HepG2 (cell line): ENCODE measurements at regions not wholly inside any gene's neighbourhood (a gene's known extent, or its start where the extent isn't known, plus 50 kb on each side); places are given as distances from the start of the nearest gene placed in this dataset.

Experiments
- ATAC-seq: fragments of 200-7000 bp; cut with Tn5 transposase; 3 replicates; pipeline ENCODE4 v1.9.1; 2020; ENCODE audit warnings: mild to moderate bottlenecking, moderate library complexity
- BruUV-seq: library from RNA; stranded (reverse); fragments of 400-500 nt; replicated peaks from 2 replicates; lab custom pipeline; 2021; lab: Mats Ljungman, UMichigan
- CTCF ChIA-PET: fragments of 300-600 bp; formaldehyde crosslinking; extraction: SDS; loops from one replicate; lab custom pipeline; 2021; ENCODE audit warnings: low total read pairs, inconsistent platforms, low intra/inter-chr PET ratio; lab: Yijun Ruan, JAX
- POLR2A ChIA-PET: fragments of 350-600 bp; sonication (Branson Sonifier 250); formaldehyde crosslinking; loops from one replicate; lab custom pipeline; 2020; ENCODE audit warnings: antibody characterized with exemption, inconsistent platforms; lab: Yijun Ruan, JAX
- DNase-seq: peaks from one replicate; pipeline ENCODE4 v3.0.0-alpha.2; 2015; ENCODE audit warnings: low spot score
- FAIRE-seq: peaks from 3 replicates; lab custom pipeline; 2011; peaks lifted over from hg19 to GRCh38; lab: Jason Lieb, UNC
- H2AFZ ChIP-seq: one replicate; pipeline ENCODE4 v1.6.1; 2011; ENCODE audit warnings: low read length, inconsistent platforms
- H3K27ac ChIP-seq: fragments of 300-600 bp; 3 replicates; pipeline ENCODE4 v1.8.0; 2011; ENCODE audit warnings: mixed run types, mild to moderate bottlenecking, mixed read lengths, low read length, inconsistent platforms; ENCODE audit not compliant: insufficient read depth; ENCODE audit errors: extremely low read length
- H3K27me3 ChIP-seq, 2 experiments: fragments of 200-600 bp in 1 of 2; 2 replicates in 1 of 2; 3 replicates in 1 of 2; pipeline versions ENCODE4 v1.6.0 to v1.8.0; 2011; ENCODE audit warnings: low read length in 2 of 2, mild to moderate bottlenecking in 2 of 2, moderate library complexity in 2 of 2, inconsistent platforms in 1 of 2; ENCODE audit not compliant: insufficient read depth in 2 of 2, control insufficient read depth in 1 of 2
- H3K36me3 ChIP-seq, 2 experiments: fragments of 200-600 bp in 1 of 2; replicated peaks in 1 of 2; 2 replicates in 1 of 2; 3 replicates in 1 of 2; pipeline versions ENCODE4 v1.5.1 to v1.8.0; 2011; ENCODE audit warnings: low read length in 2 of 2, inconsistent platforms in 1 of 2; ENCODE audit not compliant: insufficient read depth in 2 of 2, control insufficient read depth in 1 of 2
- H3K4me1 ChIP-seq: 2 replicates; pipeline ENCODE4 v1.5.1; 2012; ENCODE audit warnings: low read length, inconsistent platforms; ENCODE audit not compliant: insufficient read depth
- H3K4me2 ChIP-seq: 2 replicates; pipeline ENCODE4 v1.6.0; 2011; ENCODE audit warnings: low read depth, low read length, inconsistent platforms
- H3K4me3 ChIP-seq, 3 experiments: fragments of 200-600 bp in 1 of 3; sonication (generic), shearing (Covaris generic) in 1 of 3; replicated peaks in 1 of 3; 2 replicates each; pipeline ENCODE4 v1.5.1; 2011 to 2016; ENCODE audit warnings: low read length in 3 of 3, inconsistent platforms in 2 of 3, low read depth in 2 of 3, mild to moderate bottlenecking in 2 of 3, control low read depth in 1 of 3, mixed read lengths in 1 of 3; ENCODE audit not compliant: insufficient read depth in 1 of 3
- H3K79me2 ChIP-seq: one replicate; pipeline ENCODE4 v1.6.1; 2011; ENCODE audit warnings: low read length, inconsistent platforms; ENCODE audit not compliant: insufficient read depth
- H3K9ac ChIP-seq: 2 replicates; pipeline ENCODE4 v1.6.0; 2011; ENCODE audit warnings: mild to moderate bottlenecking, low read depth, low read length, inconsistent platforms; ENCODE audit not compliant: insufficient read depth
- H3K9me3 ChIP-seq: 2 replicates; pipeline ENCODE4 v1.5.1; 2012; ENCODE audit warnings: mild to moderate bottlenecking, low read length
- H4K20me1 ChIP-seq: 2 replicates; pipeline ENCODE4 v1.6.0; 2011; ENCODE audit warnings: inconsistent platforms, mild to moderate bottlenecking, low read length, moderate library complexity; ENCODE audit not compliant: insufficient read depth
- ARNT ChIP-seq: fragments of 450-650 bp; IDR thresholded peaks from 2 replicates; pipeline ENCODE4 v1.6.1; 2017
- GPN1 ChIP-seq: sonication (generic); formaldehyde crosslinking; IDR thresholded peaks from 2 replicates; pipeline ENCODE4 v1.5.1; 2020; ENCODE audit warnings: missing genetic modification reagents, borderline replicate concordance
- HNRNPUL1 ChIP-seq: fragments of 200-400 bp; formaldehyde crosslinking; IDR thresholded peaks from 2 replicates; pipeline ENCODE4 v1.6.1; 2017; ENCODE audit warnings: low read depth, mild to moderate bottlenecking, low read length, moderate library complexity
- POGZ ChIP-seq: sonication (generic); formaldehyde crosslinking; IDR thresholded peaks from 2 replicates; pipeline ENCODE4 v1.4.0; 2020; ENCODE audit warnings: mild to moderate bottlenecking, missing genetic modification reagents
- RBM22 ChIP-seq: fragments of 200-400 bp; formaldehyde crosslinking; optimal IDR thresholded peaks from 2 replicates; pipeline ENCODE3; 2017; ENCODE audit warnings: mild to moderate bottlenecking, low read length, moderate library complexity
- TAF1 ChIP-seq: sonication (generic); formaldehyde crosslinking; IDR thresholded peaks from 2 replicates; pipeline ENCODE4 v1.4.0; 2020; ENCODE audit warnings: missing genetic modification reagents
- ZFP1 ChIP-seq: IDR thresholded peaks from 2 replicates; pipeline ENCODE4 v1.6.1; 2016
- ZNF773 ChIP-seq: sonication (generic); formaldehyde crosslinking; IDR thresholded peaks from 2 replicates; pipeline ENCODE4 v1.4.0; 2020; ENCODE audit warnings: missing genetic modification reagents, borderline replicate concordance
- WGBS: methylation state at CpG from one replicate; pipeline ENCODE4 v1.1.6; 2017; ENCODE audit warnings: low lambda C conversion rate; 5-methylcytosine and 5-hydroxymethylcytosine counted together
- in situ Hi-C: cut with HindIII; loops from 2 replicates; pipeline ENCODE4 v1.10.0; 2017; ENCODE audit warnings: low pct_unique_long_range_greater_than_20kb; ENCODE audit not compliant: extremely low pct_ligation_motif_present
- intact Hi-C: fragments of 100-400 bp; cut with micrococcal nuclease; formaldehyde crosslinking; loops from one replicate; pipeline ENCODE4 v1.10.0; 2022; ENCODE audit not compliant: unreplicated experiment

DNA sequence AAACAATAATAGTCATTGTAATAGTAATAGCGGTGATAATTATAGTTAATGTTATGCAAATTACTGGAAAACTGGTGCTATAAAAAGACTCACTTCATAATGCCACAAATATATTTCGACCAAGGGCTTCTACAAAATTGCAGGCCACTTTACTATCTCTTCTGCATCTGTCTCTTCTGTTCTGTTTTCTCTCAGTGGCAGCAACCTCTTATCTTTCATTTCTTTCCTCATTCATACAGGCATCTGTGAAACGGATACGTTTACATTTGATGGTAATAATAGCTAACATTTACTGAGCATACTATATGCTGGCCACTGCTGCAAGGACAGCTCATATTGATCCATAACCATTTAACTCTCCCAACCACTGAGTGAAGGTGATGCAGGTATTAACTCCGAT, 537.4 kb upstream of the PFKP start:
- ChIA-PET CTCF (no interaction called here), POLR2A (no interaction called here)
- FAIRE-seq: no peak

DNA sequence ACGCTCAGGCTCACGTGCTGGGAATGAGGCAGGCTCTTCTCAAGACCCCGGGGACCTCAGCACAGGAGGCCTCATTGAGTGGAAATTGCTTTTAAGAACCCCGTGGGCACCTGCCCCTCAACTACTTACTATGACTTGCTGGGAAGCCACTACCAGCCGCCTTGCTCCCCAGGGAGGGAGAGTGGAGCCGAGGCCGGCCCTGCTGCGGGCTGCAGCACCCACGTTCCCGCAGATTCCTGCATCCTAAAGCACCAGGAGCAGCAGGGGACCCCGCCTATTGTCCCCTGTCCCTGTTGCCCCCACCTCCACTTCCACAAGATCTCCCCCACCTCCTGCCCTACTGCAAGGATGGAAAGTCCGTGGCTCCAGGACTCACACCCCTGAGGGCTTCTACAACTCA, 541.6 kb upstream of the PFKP start:
- FAIRE-seq: no peak
- BruUV-seq: no TSS peak

More for the DNA sequence above, 537.4 kb upstream of the PFKP start:
- Histone ChIP-seq H3K36me3 (no peaks in the 10 kb centered on the region), H3K27ac (no peak overlapping the region), H3K4me1 (no peaks in the 10 kb centered on the region), H3K79me2 (no peaks in the 10 kb centered on the region), H3K9ac (no peak overlapping the region), H4K20me1 (no peaks in the 10 kb centered on the region), H2AFZ (no peak overlapping the region), H3K9me3 (no peaks in the 10 kb centered on the region), H3K4me3 (no peak overlapping the region), H3K27me3 (peaks cover 3 to 40% of the 10 kb centered on the region in 2 experiments; a peak in 2 of 5 replicates), H3K4me2 (no peak overlapping the region)
- intact Hi-C loops: no loop called here
- in situ Hi-C loops: no loop called here
- WGBS: under 1% methylated on average over 5 of the region's 5 CpGs
- no TSS peak for BruUV-seq
- no peak for TF ChIP-seq RBM22
- no peak for TF ChIP-seq HNRNPUL1
- no peak for TF ChIP-seq ARNT
- no peak for TF ChIP-seq TAF1
- TF ChIP-seq ZFP1 (CRISPR knock-in tag): no peak
- no peak for ATAC-seq
- no peak for DNase-seq

More for the DNA sequence above, 541.6 kb upstream of the PFKP start:
- Histone ChIP-seq H3K4me3 (no peak overlapping the region), H3K27ac (no peak overlapping the region), H3K4me2 (no peak overlapping the region), H3K27me3 (peaks cover 3 to 37% of the 10 kb centered on the region in 2 experiments; a peak in 2 of 5 replicates), H4K20me1 (no peaks in the 10 kb centered on the region), H3K36me3 (no peaks in the 10 kb centered on the region), H3K9ac (no peak overlapping the region), H3K79me2 (no peaks in the 10 kb centered on the region), H2AFZ (no peak overlapping the region), H3K4me1 (no peaks in the 10 kb centered on the region)
- ATAC-seq: no peak
- ChIA-PET CTCF (no interaction called here), POLR2A (no interaction called here)
- TF ChIP-seq POGZ: no peak
- no peak for TF ChIP-seq ZNF773 (CRISPR knock-in tag)
- no peak for TF ChIP-seq GPN1 (CRISPR knock-in tag)
- TF ChIP-seq, all 625 proteins: peak for 0
- in situ Hi-C loops: no loop called here
- no peaks in the 10 kb centered on the region for H3K9me3 ChIP-seq
- WGBS: 2% methylated on average over 10 of the region's 12 CpGs
- intact Hi-C loops: no loop called here
- no peak for DNase-seq
